Mammary epithelial cell (primary cell): ENCODE measurements at regions not wholly inside any gene's neighbourhood (a gene's known extent, or its start where the extent isn't known, plus 50 kb on each side); places are given as distances from the start of the nearest gene placed in this dataset.

Source experiments
- EZH2 ChIP-seq: IDR thresholded peaks from 2 replicates; pipeline ENCODE4 v1.6.1; 2012; ENCODE audit warnings: low read length, inconsistent platforms, borderline replicate concordance
- TF ChIP-seq, protein P1 (sequence below), 2 donors: IDR thresholded peaks in 1 of 2; conservative IDR thresholded peaks in 1 of 2; 2 replicates each; pipeline ENCODE4 v1.5.1; 2011 to 2012; ENCODE audit warnings: inconsistent platforms in 2 of 2, low read length in 2 of 2, mild to moderate bottlenecking in 2 of 2, control low read depth in 1 of 2, low read depth in 1 of 2; ENCODE audit not compliant: insufficient read depth in 1 of 2; ENCODE audit errors: extremely low read depth in 1 of 2

DNA sequence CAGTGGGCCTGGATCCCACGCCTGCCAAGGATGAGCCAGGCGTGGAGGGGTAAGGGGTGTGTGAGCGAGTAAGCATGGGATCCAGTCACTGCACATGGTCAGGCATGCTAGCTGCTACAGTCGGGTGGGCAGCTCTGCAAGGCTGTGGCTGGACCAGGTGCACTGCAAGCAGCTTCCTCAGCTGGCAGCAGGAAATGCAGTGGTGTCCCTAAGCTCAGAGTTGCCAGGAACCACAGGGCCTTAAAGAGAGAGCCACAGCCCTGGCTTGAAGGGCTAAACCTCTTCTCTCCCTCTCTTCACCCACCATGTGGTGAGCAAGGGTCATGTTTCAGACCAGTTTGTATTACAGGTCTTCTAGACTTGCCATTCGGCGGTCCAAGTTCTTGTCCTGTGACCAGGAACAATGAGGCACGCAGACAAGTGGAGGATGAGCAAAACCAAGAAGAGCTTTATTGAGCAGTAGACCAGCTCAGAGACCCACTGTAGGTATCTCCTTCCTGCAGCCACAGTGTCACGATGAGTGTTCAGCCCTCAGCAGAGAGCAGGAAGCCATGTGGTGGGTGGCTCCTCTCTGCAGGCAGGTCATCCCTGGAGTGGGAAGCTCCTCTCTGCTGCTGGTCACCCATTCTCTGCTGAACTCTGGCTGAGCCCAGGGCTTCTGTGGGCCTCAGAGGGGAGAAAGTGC lies 511.9 kb downstream of the PYDC2 start:
- TF ChIP-seq EZH2: no peak
- TF ChIP-seq, protein P1, sequence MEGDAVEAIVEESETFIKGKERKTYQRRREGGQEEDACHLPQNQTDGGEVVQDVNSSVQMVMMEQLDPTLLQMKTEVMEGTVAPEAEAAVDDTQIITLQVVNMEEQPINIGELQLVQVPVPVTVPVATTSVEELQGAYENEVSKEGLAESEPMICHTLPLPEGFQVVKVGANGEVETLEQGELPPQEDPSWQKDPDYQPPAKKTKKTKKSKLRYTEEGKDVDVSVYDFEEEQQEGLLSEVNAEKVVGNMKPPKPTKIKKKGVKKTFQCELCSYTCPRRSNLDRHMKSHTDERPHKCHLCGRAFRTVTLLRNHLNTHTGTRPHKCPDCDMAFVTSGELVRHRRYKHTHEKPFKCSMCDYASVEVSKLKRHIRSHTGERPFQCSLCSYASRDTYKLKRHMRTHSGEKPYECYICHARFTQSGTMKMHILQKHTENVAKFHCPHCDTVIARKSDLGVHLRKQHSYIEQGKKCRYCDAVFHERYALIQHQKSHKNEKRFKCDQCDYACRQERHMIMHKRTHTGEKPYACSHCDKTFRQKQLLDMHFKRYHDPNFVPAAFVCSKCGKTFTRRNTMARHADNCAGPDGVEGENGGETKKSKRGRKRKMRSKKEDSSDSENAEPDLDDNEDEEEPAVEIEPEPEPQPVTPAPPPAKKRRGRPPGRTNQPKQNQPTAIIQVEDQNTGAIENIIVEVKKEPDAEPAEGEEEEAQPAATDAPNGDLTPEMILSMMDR (conservative IDR thresholded peaks at IDR 0.05 in 1 of 2, IDR thresholded peaks at IDR 0.05 in 1 of 2; ENCODE audit: extremely low read depth in 1 of 2, insufficient read depth in 1 of 2, low read depth in 1 of 2, low read length in 2 of 2): no peak
